SU-DHL-6 (cell line): ENCODE measurements at regions not wholly inside any gene's neighbourhood (a gene's known extent, or its start where the extent isn't known, plus 50 kb on each side); places are given as distances from the start of the nearest gene placed in this dataset.

Source experiments
- H2AFZ ChIP-seq: fragments of 200-600 bp; sonication (generic); 2 replicates; pipeline ENCODE4 v1.6.1; 2014; ENCODE audit warnings: low read depth, mild to moderate bottlenecking, moderate library complexity, mixed read lengths, antibody characterized with exemption, low read length; ENCODE audit not compliant: severe bottlenecking
- H3F3A ChIP-seq: fragments of 200-600 bp; shearing (Covaris generic); 2 replicates; pipeline ENCODE4 v1.6.0; 2016; ENCODE audit warnings: antibody characterized with exemption, mild to moderate bottlenecking; ENCODE audit not compliant: insufficient read depth
- H3K27ac ChIP-seq: fragments of 200-600 bp; sonication (generic); 2 replicates; pipeline ENCODE4 v1.5.1; 2016; ENCODE audit warnings: low read depth, mild to moderate bottlenecking, low read length, moderate library complexity, mixed read lengths
- H3K27me3 ChIP-seq: fragments of 200-600 bp; sonication (generic), shearing (Covaris generic); 2 replicates; pipeline ENCODE4 v1.6.0; 2014; ENCODE audit warnings: mild to moderate bottlenecking, low read length
- H3K36me3 ChIP-seq: fragments of 200-600 bp; sonication (generic); 2 replicates; pipeline ENCODE4 v1.6.1; 2014; ENCODE audit warnings: mild to moderate bottlenecking, low read length, mixed read lengths
- H3K4me2 ChIP-seq: fragments of 300-600, 200-600 bp; shearing (Covaris generic), sonication (generic); 2 replicates; pipeline ENCODE4 v1.6.0; 2014; ENCODE audit warnings: low read length, low read depth, mild to moderate bottlenecking; ENCODE audit not compliant: poor library complexity, severe bottlenecking
- H3K4me3 ChIP-seq: fragments of 200-600 bp; sonication (generic); 2 replicates; pipeline ENCODE4 v1.5.1; 2014; ENCODE audit warnings: antibody characterized with exemption, low read length, mild to moderate bottlenecking, mixed read lengths; ENCODE audit not compliant: insufficient read depth, poor library complexity, severe bottlenecking
- H3K79me2 ChIP-seq: fragments of 200-600 bp; sonication (generic); 2 replicates; pipeline ENCODE4 v1.6.1; 2014; ENCODE audit warnings: mild to moderate bottlenecking, low read length, moderate library complexity; ENCODE audit not compliant: insufficient read depth
- H3K9ac ChIP-seq: fragments of 200-600 bp; sonication (generic); 2 replicates; pipeline ENCODE4 v1.7.0; 2014; ENCODE audit warnings: mild to moderate bottlenecking, low read length
- H3K9me2 ChIP-seq: fragments of 200-600 bp; sonication (generic); replicated peaks from 2 replicates; pipeline ENCODE4 v1.6.1; 2014; ENCODE audit warnings: low read length; ENCODE audit not compliant: insufficient read depth
- H3K9me3 ChIP-seq: fragments of 200-600 bp; sonication (generic); 2 replicates; pipeline ENCODE4 v1.6.1; 2014; ENCODE audit warnings: low read length, mixed read lengths; ENCODE audit not compliant: insufficient read depth
- H4K20me1 ChIP-seq: fragments of 200-600 bp; sonication (generic); 2 replicates; pipeline ENCODE4 v1.6.1; 2014; ENCODE audit warnings: low read depth, mild to moderate bottlenecking, antibody characterized with exemption, low read length, moderate library complexity, mixed read lengths
- EZH2phosphoT487 ChIP-seq: fragments of 200-600 bp; sonication (generic), shearing (Covaris generic); conservative IDR thresholded peaks from 2 replicates; pipeline ENCODE4 v1.6.1; 2018; ENCODE audit warnings: mild to moderate bottlenecking, antibody characterized with exemption, low read length, moderate library complexity, mixed read lengths
- TF ChIP-seq, protein P1 (sequence below): fragments of 200-600 bp; sonication (generic); IDR thresholded peaks from one replicate; pipeline ENCODE4 v1.5.1; 2017; ENCODE audit warnings: antibody characterized with exemption, mild to moderate bottlenecking, low read length, moderate library complexity; ENCODE audit not compliant: insufficient read depth, poor library complexity, severe bottlenecking

DNA sequence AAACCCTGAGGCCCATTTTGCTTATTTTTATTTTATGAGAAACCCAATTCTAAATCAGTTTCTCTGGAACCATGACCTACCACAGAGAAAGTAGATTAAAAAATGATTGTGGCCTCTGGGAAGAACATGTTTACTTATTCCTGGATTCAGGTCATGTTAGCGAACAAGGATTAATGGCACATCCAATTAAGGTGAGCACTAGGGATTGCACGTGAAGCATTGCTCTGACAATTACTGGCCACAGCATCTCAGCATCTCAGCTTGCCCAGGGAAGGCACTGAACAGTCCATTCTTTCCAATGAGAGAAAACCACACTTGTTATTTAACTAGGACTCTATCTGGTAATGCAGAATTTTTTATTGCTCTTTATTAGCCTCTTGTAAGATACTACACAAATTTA lies 119.8 kb downstream of the ZNF330 start:
- no peak for TF ChIP-seq EZH2phosphoT487
- TF ChIP-seq, protein P1, sequence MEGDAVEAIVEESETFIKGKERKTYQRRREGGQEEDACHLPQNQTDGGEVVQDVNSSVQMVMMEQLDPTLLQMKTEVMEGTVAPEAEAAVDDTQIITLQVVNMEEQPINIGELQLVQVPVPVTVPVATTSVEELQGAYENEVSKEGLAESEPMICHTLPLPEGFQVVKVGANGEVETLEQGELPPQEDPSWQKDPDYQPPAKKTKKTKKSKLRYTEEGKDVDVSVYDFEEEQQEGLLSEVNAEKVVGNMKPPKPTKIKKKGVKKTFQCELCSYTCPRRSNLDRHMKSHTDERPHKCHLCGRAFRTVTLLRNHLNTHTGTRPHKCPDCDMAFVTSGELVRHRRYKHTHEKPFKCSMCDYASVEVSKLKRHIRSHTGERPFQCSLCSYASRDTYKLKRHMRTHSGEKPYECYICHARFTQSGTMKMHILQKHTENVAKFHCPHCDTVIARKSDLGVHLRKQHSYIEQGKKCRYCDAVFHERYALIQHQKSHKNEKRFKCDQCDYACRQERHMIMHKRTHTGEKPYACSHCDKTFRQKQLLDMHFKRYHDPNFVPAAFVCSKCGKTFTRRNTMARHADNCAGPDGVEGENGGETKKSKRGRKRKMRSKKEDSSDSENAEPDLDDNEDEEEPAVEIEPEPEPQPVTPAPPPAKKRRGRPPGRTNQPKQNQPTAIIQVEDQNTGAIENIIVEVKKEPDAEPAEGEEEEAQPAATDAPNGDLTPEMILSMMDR, result no peak
- Histone ChIP-seq H3K9me2 (no peaks in the 10 kb centered on the region), H3K4me3 (no peak overlapping the region), H3K36me3 (no peaks in the 10 kb centered on the region), H3K79me2 (no peaks in the 10 kb centered on the region), H2AFZ (no peak overlapping the region), H3K9ac (no peak overlapping the region), H4K20me1 (no peaks in the 10 kb centered on the region), H3F3A (no peaks in the 10 kb centered on the region), H3K27ac (no peak overlapping the region), H3K4me2 (no peak overlapping the region), H3K9me3 (no peaks in the 10 kb centered on the region), H3K27me3 (no peaks in the 10 kb centered on the region)

DNA sequence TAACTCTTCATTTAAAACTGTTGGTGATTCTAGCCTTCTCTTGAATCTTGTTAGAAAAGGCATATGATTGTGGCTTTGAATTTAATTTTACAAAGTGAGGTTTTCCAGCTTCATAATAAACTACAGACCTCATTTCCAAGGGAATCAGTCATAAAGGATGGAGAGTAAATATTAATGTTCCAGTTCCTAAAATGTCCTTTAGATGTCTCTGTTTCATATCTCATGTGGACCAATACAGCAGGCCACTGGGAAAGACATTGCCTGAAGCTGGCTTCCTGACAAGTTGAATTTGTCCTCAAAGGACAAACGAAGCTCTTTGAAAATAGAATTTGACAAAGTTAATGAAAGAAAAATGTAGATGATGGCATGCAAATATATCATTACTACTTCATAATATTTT lies 125.4 kb downstream of the ZNF330 start:
- no peak for TF ChIP-seq EZH2phosphoT487
- TF ChIP-seq, protein P1, result no peak
- H3K9me2 ChIP-seq, result no peaks in the 10 kb centered on the region
- H3K36me3 ChIP-seq, result no peaks in the 10 kb centered on the region
- no peak overlapping the region for H3K4me3 ChIP-seq
- H4K20me1 ChIP-seq, result no peaks in the 10 kb centered on the region
- H3K9me3 ChIP-seq, result no peaks in the 10 kb centered on the region
- no peaks in the 10 kb centered on the region for H3F3A ChIP-seq
- H3K4me2 ChIP-seq, result no peak overlapping the region
- H3K27ac ChIP-seq, result no peak overlapping the region
- H3K79me2 ChIP-seq, result no peaks in the 10 kb centered on the region
- no peaks in the 10 kb centered on the region for H3K27me3 ChIP-seq
- no peak overlapping the region for H2AFZ ChIP-seq
- H3K9ac ChIP-seq, result no peak overlapping the region

DNA sequence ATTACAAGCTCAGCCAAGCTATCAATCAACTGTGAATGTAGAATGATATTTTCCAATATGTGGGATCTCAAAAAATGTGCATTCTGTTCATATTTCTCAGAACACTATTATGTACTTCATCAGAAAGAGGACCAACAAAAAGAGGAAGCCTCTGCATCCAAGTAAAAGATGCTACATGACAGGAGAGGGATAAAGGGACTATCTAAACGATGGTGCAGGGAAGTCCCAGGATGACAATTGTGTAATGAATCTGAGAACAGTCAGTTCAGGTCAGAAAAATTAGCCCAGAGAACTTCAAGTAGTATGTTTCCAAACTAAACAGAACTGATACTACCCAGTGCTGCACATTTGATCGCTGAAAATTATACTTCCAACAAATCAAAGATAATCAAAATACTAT lies 127.0 kb downstream of the ZNF330 start:
- no peak overlapping the region for H3K27ac ChIP-seq
- no peak overlapping the region for H3K4me2 ChIP-seq
- no peaks in the 10 kb centered on the region for H4K20me1 ChIP-seq
- no peaks in the 10 kb centered on the region for H3K79me2 ChIP-seq
- H2AFZ ChIP-seq, result no peak overlapping the region
- no peaks in the 10 kb centered on the region for H3K27me3 ChIP-seq
- H3F3A ChIP-seq, result no peaks in the 10 kb centered on the region
- no peaks in the 10 kb centered on the region for H3K9me3 ChIP-seq
- H3K36me3 ChIP-seq, result no peaks in the 10 kb centered on the region
- no peaks in the 10 kb centered on the region for H3K9me2 ChIP-seq
- H3K4me3 ChIP-seq, result no peak overlapping the region
- no peak for TF ChIP-seq EZH2phosphoT487
- TF ChIP-seq, protein P1, result no peak
- H3K9ac ChIP-seq, result no peak overlapping the region
